AG20443 (cell line): ENCODE measurements at regions not wholly inside any gene's neighbourhood (a gene's known extent, or its start where the extent isn't known, plus 50 kb on each side); places are given as distances from the start of the nearest gene placed in this dataset.

Source experiments
- DNase-seq: peaks from one replicate; pipeline ENCODE4 v3.0.0; 2012; ENCODE audit warnings: low spot score, mixed read lengths

GRCh38 chr2:100764430-100764829 is 55.5 kb upstream of the NPAS2 start:
- no peak for DNase-seq

DNA sequence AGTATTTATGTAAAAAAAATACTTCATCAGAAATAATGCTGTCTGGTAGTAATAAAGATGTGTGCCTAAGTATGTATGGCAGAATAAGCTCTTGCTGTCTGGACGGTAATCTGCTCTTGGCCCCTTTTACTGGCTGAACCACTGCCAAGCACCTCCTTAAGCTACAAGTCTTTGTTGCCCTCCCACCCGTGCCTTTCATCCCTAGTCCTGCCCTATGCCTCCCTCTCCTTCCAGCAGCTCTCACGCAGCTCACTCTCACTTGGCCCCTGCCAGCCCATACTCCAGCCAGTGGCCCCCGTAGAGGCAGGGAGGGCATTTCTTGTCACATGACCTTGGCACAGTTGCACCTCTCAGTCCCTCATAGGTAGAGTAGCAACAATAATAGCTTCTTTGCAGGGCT is 54.5 kb upstream of the NPAS2 start:
- DNase-seq = no peak

DNA sequence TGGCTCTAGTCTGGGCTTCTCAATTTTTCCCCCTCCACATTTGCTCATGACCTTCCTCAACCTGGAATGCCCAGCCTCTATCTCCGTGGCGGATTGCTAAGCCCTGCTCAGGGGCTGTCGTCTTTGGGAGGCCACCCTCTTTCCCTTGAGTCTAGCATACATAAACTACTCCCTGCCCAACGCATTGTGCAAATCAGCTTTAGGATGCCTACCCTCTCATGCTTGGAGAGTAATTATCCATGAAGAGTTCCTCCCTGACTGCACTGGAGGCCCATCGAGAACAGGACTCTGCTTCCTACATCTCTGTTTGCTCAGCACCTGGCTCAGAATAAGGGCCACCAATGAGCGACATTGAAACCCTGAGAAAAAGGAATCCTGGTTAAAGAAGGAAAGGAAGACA is 53.7 kb upstream of the NPAS2 start:
- DNase-seq = no peak

- no peak for DNase-seq
These were observed 53.1 kb upstream of the NPAS2 start for GRCh38 chr2:100766806-100767205.

DNA sequence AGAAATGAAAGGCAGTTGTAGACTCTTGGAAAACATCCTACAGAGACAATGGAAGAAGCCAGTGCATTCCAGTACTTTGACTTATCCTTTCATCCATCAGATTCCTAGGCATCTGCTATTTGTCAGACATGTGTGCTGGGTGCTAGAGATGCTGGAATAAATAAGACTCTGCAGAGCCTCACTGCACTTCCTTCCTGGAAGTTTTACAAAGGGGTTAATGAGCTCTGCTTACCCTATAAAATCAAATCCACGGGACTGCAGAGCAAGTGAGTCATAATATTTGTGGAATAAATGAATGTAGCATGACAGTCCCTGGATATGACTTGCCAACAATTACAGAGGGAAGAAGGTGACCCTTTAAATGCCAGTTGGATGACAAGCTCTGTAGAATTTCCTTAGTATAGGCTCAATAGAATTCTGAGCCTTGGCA is 52.7 kb upstream of the NPAS2 start:
- peak; percentile 67 for DNase-seq

- no peak for DNase-seq
These were observed 51.8 kb upstream of the NPAS2 start for GRCh38 chr2:100767810-100768806.
